ENCODE measurements at regions not wholly inside any gene's neighbourhood (a gene's known extent, or its start where the extent isn't known, plus 50 kb on each side); places are given as distances from the start of the nearest gene placed in this dataset.

DNA sequence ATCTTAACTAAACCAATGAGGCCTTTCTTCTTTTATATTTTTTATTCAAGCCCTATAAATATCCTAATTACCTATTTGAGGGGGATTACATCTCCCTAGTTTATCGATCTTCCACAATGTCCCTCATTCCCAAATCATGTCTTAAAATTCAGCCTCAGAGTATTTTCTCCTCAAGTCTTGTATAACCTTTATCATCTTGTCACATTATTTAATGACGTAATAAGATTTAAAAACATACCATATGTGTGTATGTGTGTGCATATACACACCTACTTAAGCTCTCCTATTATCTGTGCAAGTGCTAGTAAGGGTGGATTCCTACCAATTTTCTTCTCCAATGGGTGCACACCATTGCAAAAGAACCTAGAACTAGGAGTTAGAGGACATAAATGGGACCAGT is 421.1 kb downstream of the FIGN start:
- 53% methylated on average over 2 of the region's 2 CpGs for WGBS (ENCODE audit: insufficient coverage, low coverage, low lambda C conversion rate, missing lambda C conversion rate)
- intact Hi-C loops (cut with DNase I): no loop called here
- no peak overlapping the region for H3K27ac ChIP-seq
- H3K4me3 ChIP-seq: no peak overlapping the region
- H3K4me1 ChIP-seq: no peaks in the 10 kb centered on the region
- no peak for ATAC-seq
- no peak for DNase-seq
- no peaks in the 10 kb centered on the region for H3K36me3 ChIP-seq
- H3K9me3 ChIP-seq: no peaks in the 10 kb centered on the region
- TF ChIP-seq, protein P1, sequence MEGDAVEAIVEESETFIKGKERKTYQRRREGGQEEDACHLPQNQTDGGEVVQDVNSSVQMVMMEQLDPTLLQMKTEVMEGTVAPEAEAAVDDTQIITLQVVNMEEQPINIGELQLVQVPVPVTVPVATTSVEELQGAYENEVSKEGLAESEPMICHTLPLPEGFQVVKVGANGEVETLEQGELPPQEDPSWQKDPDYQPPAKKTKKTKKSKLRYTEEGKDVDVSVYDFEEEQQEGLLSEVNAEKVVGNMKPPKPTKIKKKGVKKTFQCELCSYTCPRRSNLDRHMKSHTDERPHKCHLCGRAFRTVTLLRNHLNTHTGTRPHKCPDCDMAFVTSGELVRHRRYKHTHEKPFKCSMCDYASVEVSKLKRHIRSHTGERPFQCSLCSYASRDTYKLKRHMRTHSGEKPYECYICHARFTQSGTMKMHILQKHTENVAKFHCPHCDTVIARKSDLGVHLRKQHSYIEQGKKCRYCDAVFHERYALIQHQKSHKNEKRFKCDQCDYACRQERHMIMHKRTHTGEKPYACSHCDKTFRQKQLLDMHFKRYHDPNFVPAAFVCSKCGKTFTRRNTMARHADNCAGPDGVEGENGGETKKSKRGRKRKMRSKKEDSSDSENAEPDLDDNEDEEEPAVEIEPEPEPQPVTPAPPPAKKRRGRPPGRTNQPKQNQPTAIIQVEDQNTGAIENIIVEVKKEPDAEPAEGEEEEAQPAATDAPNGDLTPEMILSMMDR (IDR thresholded peaks at IDR 0.05): no peak
- no peak for TF ChIP-seq POLR2A (IDR thresholded peaks at IDR 0.05)
- H3K27me3 ChIP-seq: no peaks in the 10 kb centered on the region

GRCh38 chr2:163312713-163313112 is 423.1 kb downstream of the FIGN start:
- H3K4me3 ChIP-seq: no peak overlapping the region
- no peak for DNase-seq
- no peaks in the 10 kb centered on the region for H3K4me1 ChIP-seq
- no peaks in the 10 kb centered on the region for H3K27me3 ChIP-seq
- TF ChIP-seq, protein P1 (IDR thresholded peaks at IDR 0.05): no peak
- TF ChIP-seq POLR2A (IDR thresholded peaks at IDR 0.05): no peak
- no peak for ATAC-seq
- H3K36me3 ChIP-seq: no peaks in the 10 kb centered on the region
- intact Hi-C loops (cut with DNase I): no loop called here
- no peak overlapping the region for H3K27ac ChIP-seq
- H3K9me3 ChIP-seq: no peaks in the 10 kb centered on the region
- 36% methylated on average over 1 of the region's 1 CpG for WGBS (ENCODE audit: insufficient coverage, low coverage, low lambda C conversion rate, missing lambda C conversion rate)

GRCh38 chr2:163306647-163307046 is 429.2 kb downstream of the FIGN start:
- Histone ChIP-seq H3K9me3 (no peaks in the 10 kb centered on the region), H3K27me3 (no peaks in the 10 kb centered on the region), H3K4me1 (no peaks in the 10 kb centered on the region), H3K27ac (no peak overlapping the region), H3K4me3 (no peak overlapping the region), H3K36me3 (no peaks in the 10 kb centered on the region)
- WGBS (ENCODE audit: insufficient coverage, low coverage, low lambda C conversion rate, missing lambda C conversion rate): 100% methylated on average over 2 of the region's 4 CpGs
- ATAC-seq (no peak), DNase-seq (no peak)
- intact Hi-C loops (cut with DNase I): no loop called here
- no peak for TF ChIP-seq POLR2A (IDR thresholded peaks at IDR 0.05)
- TF ChIP-seq, protein P1 (IDR thresholded peaks at IDR 0.05): no peak

GRCh38 chr2:163302141-163302540 is 433.7 kb downstream of the FIGN start:
- DNase-seq (no peak), ATAC-seq (no peak)
- WGBS (ENCODE audit: insufficient coverage, low coverage, low lambda C conversion rate, missing lambda C conversion rate): 74% methylated on average over 1 of the region's 1 CpG
- Histone ChIP-seq H3K27me3 (no peaks in the 10 kb centered on the region), H3K36me3 (no peaks in the 10 kb centered on the region), H3K4me3 (no peak overlapping the region), H3K9me3 (no peaks in the 10 kb centered on the region), H3K27ac (no peak overlapping the region), H3K4me1 (no peaks in the 10 kb centered on the region)
- TF ChIP-seq POLR2A (IDR thresholded peaks at IDR 0.05): no peak
- TF ChIP-seq, protein P1 (IDR thresholded peaks at IDR 0.05): no peak
- intact Hi-C loops (cut with DNase I): no loop called here

- intact Hi-C loops (cut with DNase I): no loop called here
- H3K36me3 ChIP-seq: no peaks in the 10 kb centered on the region
- no peak for TF ChIP-seq POLR2A (IDR thresholded peaks at IDR 0.05)
- TF ChIP-seq, protein P1 (IDR thresholded peaks at IDR 0.05): no peak
- H3K9me3 ChIP-seq: no peaks in the 10 kb centered on the region
- no peak overlapping the region for H3K27ac ChIP-seq
- H3K4me3 ChIP-seq: no peak overlapping the region
- no peaks in the 10 kb centered on the region for H3K4me1 ChIP-seq
- DNase-seq (no peak), ATAC-seq (no peak)
- H3K27me3 ChIP-seq: no peaks in the 10 kb centered on the region
- 73% methylated on average over 6 of the region's 6 CpGs for WGBS (ENCODE audit: insufficient coverage, low coverage, low lambda C conversion rate, missing lambda C conversion rate)
Measured at GRCh38 chr2:163291790-163292189, 444.0 kb downstream of the FIGN start.
